Keratinocyte (primary cell): ENCODE measurements at regions not wholly inside any gene's neighbourhood (a gene's known extent, or its start where the extent isn't known, plus 50 kb on each side); places are given as distances from the start of the nearest gene placed in this dataset.
"Not testable (repeated sequence)": the region's sequence is repeated elsewhere in the genome, so short reads cannot be mapped to it uniquely, and the experiment has no call there.

Source experiments
- EZH2 ChIP-seq: IDR thresholded peaks from one replicate; pipeline ENCODE4 v1.6.1; 2012; ENCODE audit warnings: inconsistent platforms, mild to moderate bottlenecking, low read length, moderate library complexity
- TF ChIP-seq, protein P1 (sequence below), 3 experiments: IDR thresholded peaks in 1 of 3; conservative IDR thresholded peaks in 1 of 3; optimal IDR thresholded peaks in 1 of 3; 2 replicates in 2 of 3; 3 replicates in 1 of 3; pipeline versions ENCODE3 to v1.5.1; 2011; ENCODE audit warnings: low read length in 3 of 3, mild to moderate bottlenecking in 3 of 3, moderate library complexity in 2 of 3, control low read depth in 1 of 3, inconsistent platforms in 1 of 3; ENCODE audit not compliant: insufficient read depth in 2 of 3; ENCODE audit errors: extremely low read depth in 1 of 3

DNA sequence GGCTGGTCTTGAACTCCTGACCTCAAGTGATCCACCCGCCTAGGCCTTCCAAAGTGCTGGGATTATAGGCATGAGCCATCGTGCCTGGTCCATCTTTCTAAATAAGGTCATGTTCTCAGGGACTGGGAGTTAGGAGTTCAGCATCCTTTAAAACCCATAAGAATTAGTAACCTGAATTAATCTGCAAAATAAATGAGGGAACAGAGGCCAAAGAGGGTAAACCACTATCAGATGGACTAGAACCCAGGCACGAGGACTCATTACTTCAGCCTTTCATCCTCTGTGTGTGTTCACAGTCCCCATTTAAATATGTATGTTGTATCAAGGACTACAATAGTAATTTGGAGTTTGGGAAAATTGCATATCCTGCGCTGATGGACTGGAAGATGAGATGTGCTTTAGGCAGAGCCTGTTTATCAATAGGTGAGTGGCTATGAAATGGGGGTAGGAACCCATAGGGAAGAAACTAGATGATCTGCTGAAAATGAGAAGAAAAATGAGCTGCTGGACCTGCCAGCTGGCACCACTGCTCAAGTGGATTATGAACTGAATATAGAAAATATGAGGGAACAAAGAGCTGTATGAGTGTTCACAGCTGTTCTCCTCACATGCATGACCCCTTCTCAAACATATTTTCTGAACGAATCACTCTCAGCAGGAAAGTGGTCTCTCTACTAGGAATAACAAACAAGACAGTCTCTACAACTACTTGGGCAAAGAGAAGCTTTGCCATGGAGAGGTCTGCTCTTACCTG, 62.0 kb upstream of the ENPEP start:
- TF ChIP-seq, protein P1, sequence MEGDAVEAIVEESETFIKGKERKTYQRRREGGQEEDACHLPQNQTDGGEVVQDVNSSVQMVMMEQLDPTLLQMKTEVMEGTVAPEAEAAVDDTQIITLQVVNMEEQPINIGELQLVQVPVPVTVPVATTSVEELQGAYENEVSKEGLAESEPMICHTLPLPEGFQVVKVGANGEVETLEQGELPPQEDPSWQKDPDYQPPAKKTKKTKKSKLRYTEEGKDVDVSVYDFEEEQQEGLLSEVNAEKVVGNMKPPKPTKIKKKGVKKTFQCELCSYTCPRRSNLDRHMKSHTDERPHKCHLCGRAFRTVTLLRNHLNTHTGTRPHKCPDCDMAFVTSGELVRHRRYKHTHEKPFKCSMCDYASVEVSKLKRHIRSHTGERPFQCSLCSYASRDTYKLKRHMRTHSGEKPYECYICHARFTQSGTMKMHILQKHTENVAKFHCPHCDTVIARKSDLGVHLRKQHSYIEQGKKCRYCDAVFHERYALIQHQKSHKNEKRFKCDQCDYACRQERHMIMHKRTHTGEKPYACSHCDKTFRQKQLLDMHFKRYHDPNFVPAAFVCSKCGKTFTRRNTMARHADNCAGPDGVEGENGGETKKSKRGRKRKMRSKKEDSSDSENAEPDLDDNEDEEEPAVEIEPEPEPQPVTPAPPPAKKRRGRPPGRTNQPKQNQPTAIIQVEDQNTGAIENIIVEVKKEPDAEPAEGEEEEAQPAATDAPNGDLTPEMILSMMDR (optimal IDR thresholded peaks at IDR 0.05 in 1 of 3, IDR thresholded peaks at IDR 0.05 in 1 of 3, conservative IDR thresholded peaks at IDR 0.05 in 1 of 3; ENCODE audit: extremely low read depth in 1 of 3, insufficient read depth in 2 of 3, low read length in 3 of 3) = not testable (repeated sequence)
- not testable (repeated sequence) for TF ChIP-seq EZH2
